ENCODE measurements at regions not wholly inside any gene's neighbourhood (a gene's known extent, or its start where the extent isn't known, plus 50 kb on each side); places are given as distances from the start of the nearest gene placed in this dataset.

GRCh38 chr22:27238935-27239510 is 562.5 kb downstream of the MN1 start:
- no peak overlapping the region for H3K4me3 ChIP-seq (ENCODE audit: low read depth in 1 of 2, low read length in 1 of 2)
- H3K36me3 ChIP-seq = no peaks in the 10 kb centered on the region
- H3K4me1 ChIP-seq (ENCODE audit: control insufficient read depth in 1 of 2, insufficient read depth in 1 of 2, low read depth in 1 of 2, low read length in 1 of 2) = no peaks in the 10 kb centered on the region
- no peaks in the 10 kb centered on the region for H3K9me3 ChIP-seq
- H3K27ac ChIP-seq = no peak overlapping the region
- no peak for TF ChIP-seq CTCF (IDR thresholded peaks at IDR 0.05)
- no peaks in the 10 kb centered on the region for H3K27me3 ChIP-seq

- Histone ChIP-seq H3K4me1 (ENCODE audit: control insufficient read depth in 1 of 2, insufficient read depth in 1 of 2, low read depth in 1 of 2, low read length in 1 of 2) (no peaks in the 10 kb centered on the region), H3K27me3 (no peaks in the 10 kb centered on the region), H3K36me3 (no peaks in the 10 kb centered on the region), H3K4me3 (ENCODE audit: low read depth in 1 of 2, low read length in 1 of 2) (no peak overlapping the region), H3K9me3 (no peaks in the 10 kb centered on the region), H3K27ac (no peak overlapping the region)
- no peak for TF ChIP-seq CTCF (IDR thresholded peaks at IDR 0.05)
Measured at GRCh38 chr22:27239520-27239919, 562.0 kb downstream of the MN1 start.

- H3K4me3 ChIP-seq (ENCODE audit: low read depth in 1 of 2, low read length in 1 of 2) = no peak overlapping the region
- TF ChIP-seq CTCF (IDR thresholded peaks at IDR 0.05) = no peak
- no peaks in the 10 kb centered on the region for H3K27me3 ChIP-seq
- no peaks in the 10 kb centered on the region for H3K9me3 ChIP-seq
- no peak overlapping the region for H3K27ac ChIP-seq
- H3K4me1 ChIP-seq (ENCODE audit: control insufficient read depth in 1 of 2, insufficient read depth in 1 of 2, low read depth in 1 of 2, low read length in 1 of 2) = no peaks in the 10 kb centered on the region
- H3K36me3 ChIP-seq = no peaks in the 10 kb centered on the region
Measured at GRCh38 chr22:27240298-27241075, 561.1 kb downstream of the MN1 start.

- Histone ChIP-seq H3K27ac (no peak overlapping the region), H3K4me3 (ENCODE audit: low read depth in 1 of 2, low read length in 1 of 2) (no peak overlapping the region), H3K27me3 (no peaks in the 10 kb centered on the region), H3K36me3 (no peaks in the 10 kb centered on the region), H3K4me1 (ENCODE audit: control insufficient read depth in 1 of 2, insufficient read depth in 1 of 2, low read depth in 1 of 2, low read length in 1 of 2) (no peaks in the 10 kb centered on the region), H3K9me3 (no peaks in the 10 kb centered on the region)
- TF ChIP-seq CTCF (IDR thresholded peaks at IDR 0.05) = no peak
Measured at GRCh38 chr22:27241430-27242321, 559.9 kb downstream of the MN1 start.

GRCh38 chr22:27242474-27242873 is 559.1 kb downstream of the MN1 start:
- no peak overlapping the region for H3K4me3 ChIP-seq (ENCODE audit: low read depth in 1 of 2, low read length in 1 of 2)
- TF ChIP-seq CTCF (IDR thresholded peaks at IDR 0.05) = no peak
- no peaks in the 10 kb centered on the region for H3K27me3 ChIP-seq
- no peak overlapping the region for H3K27ac ChIP-seq
- H3K9me3 ChIP-seq = no peaks in the 10 kb centered on the region
- no peaks in the 10 kb centered on the region for H3K4me1 ChIP-seq (ENCODE audit: control insufficient read depth in 1 of 2, insufficient read depth in 1 of 2, low read depth in 1 of 2, low read length in 1 of 2)
- H3K36me3 ChIP-seq = no peaks in the 10 kb centered on the region
